Activated T-cell treated with anti-CD3 and anti-CD28 coated beads, Interleukin-2, amount 50 U/mL, for 48 hours (primary cell): ENCODE measurements at regions not wholly inside any gene's neighbourhood (a gene's known extent, or its start where the extent isn't known, plus 50 kb on each side); places are given as distances from the start of the nearest gene placed in this dataset.
"Not testable (repeated sequence)": the region's sequence is repeated elsewhere in the genome, so short reads cannot be mapped to it uniquely, and the experiment has no call there.

ENCODE experiments used
- DNase-seq, 2 experiments: peaks; one replicate each; pipeline ENCODE4 v3.0.0-alpha.2; 2020

GRCh38 chr3:109920749-109921148 is 583.4 kb upstream of the DPPA4 start:
- DNase-seq, result no peak

DNA sequence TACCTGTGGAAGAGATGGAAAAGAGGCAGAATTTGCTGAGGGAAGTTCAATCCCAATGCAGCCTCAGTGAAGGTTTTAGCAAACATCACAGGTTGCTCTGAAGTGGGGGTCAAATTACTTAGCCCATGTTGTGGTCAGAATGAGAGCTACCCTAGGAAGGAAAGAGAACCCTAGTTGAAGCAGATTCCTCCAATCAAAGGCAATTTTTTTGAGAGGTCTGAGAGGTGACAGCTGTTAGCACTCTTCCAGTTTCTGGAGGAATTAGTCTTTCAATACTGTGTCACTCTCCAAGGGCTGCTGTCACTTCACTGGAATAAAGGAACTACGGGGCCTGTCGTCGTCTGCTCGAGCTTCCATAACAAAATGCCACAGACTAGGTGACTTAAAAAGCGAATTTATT is 584.2 kb upstream of the DPPA4 start:
- no peak for DNase-seq

- no peak for DNase-seq
These were observed 585.5 kb upstream of the DPPA4 start for GRCh38 chr3:109922856-109923255.

GRCh38 chr3:109923431-109923830 is 586.1 kb upstream of the DPPA4 start:
- DNase-seq, result no peak

GRCh38 chr3:109924196-109924595 is 586.9 kb upstream of the DPPA4 start:
- no peak for DNase-seq

DNA sequence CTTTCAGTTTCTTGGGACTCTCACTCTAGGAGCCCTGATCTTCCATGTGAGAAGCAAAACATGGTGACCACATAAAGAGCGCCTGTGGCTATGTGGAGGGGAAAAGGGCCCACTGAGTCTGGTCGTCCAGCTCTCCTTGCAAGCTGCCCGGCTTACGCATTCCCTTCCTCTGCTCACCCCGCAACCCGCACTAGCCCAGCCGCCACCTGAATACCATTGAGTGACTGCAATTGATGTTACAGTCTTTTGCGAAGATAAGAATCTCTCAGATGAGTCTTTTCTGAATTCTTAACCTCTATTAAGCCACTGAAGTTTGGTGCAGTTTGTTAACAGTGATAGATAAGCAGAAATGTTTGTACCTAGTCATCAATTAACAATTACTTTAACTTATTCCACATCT is 589.0 kb upstream of the DPPA4 start:
- DNase-seq, result no peak

- peak in 1 of 2 experiments; percentile 21 for DNase-seq
These were observed 589.8 kb upstream of the DPPA4 start for GRCh38 chr3:109927161-109927560.

GRCh38 chr3:109927726-109928125 is 590.4 kb upstream of the DPPA4 start:
- no peak for DNase-seq

GRCh38 chr3:109930582-109930981 is 593.2 kb upstream of the DPPA4 start:
- DNase-seq, result no peak

GRCh38 chr3:109933576-109933975 is 596.2 kb upstream of the DPPA4 start:
- DNase-seq, result no peak

DNA sequence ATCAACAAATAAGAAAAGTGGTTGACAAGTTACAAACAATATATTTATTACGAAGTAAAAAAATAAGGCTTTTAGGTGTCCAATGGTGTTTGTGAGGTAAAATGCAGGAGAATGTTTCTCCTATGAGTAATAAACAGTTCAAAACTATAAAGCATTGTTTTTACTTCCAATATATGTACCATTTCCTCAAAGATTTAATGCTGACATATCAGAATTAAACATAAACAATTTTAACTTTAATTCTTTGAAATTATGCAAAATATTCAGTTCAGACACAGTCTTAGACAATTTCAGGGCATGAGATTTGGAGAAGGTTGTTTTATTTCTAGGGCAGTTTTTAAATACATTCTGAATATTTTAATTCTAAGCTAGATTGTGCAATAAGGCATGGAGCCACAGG is 602.5 kb upstream of the DPPA4 start:
- DNase-seq, result no peak

DNA sequence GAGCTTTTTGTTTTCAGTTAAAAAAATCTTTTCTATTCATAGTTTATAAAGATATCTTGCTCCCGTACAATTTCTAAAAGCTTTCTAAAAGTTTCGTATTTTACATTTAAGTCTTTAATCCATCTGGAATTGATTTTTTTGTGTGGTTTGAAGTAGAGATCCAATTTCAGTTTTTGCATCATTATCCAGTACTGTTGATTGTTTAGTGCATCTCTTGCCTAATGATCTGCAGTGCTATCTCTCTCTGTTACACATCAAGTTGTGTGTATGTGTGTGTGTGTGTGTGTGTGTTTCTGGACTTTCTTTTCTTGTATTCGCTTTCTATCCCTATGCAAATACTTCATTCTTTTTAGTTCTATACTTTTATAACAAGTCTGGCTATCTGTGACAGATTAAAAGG is 605.8 kb upstream of the DPPA4 start:
- DNase-seq, result no peak

DNA sequence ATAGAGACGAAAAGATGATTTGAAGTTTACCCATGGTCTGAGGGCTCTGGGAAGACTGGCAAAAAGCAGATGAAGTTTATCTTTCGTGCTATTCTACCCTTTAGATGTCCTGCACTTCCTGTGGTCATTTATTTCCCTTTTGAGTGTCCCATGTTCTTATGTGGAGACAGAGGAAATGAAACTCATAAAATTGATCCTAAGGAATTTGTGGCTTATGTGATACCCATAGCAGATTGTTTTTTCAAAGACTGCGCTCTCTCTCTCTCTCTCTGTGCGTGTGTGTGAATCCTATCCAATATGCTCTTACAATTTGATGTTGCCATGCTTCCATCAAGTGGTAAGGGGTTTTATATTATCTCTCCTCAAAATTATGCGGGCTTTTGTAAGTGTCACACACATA is 607.5 kb upstream of the DPPA4 start:
- no peak for DNase-seq

- DNase-seq, result no peak
These were observed 615.6 kb upstream of the DPPA4 start for GRCh38 chr3:109952924-109953323.

DNA sequence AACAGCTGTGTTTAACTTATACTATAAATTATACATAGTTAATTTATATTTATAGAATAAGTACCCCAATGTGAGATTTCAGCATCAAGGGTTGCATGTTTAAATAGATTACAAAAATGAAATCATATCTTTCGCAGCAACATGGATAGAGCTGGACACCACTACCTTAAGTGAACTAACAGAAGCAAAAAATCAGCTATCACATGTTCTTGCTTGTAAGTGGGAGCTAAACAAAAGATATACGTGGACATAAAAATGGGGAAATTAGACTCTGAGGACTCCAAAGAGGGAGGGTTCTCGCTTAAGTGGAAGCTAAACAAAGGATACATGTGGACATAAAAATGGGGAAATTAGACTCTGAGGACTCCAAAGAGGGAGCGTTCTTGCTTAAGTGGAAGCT is 626.5 kb upstream of the DPPA4 start:
- DNase-seq, result no peak

- DNase-seq, result no peak
These were observed 636.4 kb upstream of the DPPA4 start for GRCh38 chr3:109973733-109974132.

GRCh38 chr3:109977897-109978296 is 640.6 kb upstream of the DPPA4 start:
- DNase-seq, result no peak

DNA sequence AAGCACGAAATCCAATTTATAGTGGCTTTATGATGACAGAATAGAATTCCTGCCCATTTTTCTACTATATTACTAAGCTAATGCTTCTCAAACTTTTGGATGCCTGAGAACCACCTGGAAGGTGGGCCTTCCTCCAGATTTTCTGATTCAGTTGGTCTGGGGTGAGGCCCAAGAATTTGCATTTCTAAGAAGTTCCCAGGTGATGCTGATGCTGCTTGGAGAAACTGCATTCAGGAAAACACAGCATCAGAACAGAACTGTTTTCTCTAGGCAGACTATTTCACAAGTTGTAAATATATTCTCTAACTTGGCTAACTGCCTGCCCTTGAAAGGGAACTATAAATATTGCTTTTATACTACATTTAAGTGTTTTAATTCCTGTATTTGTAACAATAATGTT is 644.9 kb upstream of the DPPA4 start:
- no peak for DNase-seq

- no peak for DNase-seq
These were observed 647.6 kb upstream of the DPPA4 start for GRCh38 chr3:109984976-109985375.

DNA sequence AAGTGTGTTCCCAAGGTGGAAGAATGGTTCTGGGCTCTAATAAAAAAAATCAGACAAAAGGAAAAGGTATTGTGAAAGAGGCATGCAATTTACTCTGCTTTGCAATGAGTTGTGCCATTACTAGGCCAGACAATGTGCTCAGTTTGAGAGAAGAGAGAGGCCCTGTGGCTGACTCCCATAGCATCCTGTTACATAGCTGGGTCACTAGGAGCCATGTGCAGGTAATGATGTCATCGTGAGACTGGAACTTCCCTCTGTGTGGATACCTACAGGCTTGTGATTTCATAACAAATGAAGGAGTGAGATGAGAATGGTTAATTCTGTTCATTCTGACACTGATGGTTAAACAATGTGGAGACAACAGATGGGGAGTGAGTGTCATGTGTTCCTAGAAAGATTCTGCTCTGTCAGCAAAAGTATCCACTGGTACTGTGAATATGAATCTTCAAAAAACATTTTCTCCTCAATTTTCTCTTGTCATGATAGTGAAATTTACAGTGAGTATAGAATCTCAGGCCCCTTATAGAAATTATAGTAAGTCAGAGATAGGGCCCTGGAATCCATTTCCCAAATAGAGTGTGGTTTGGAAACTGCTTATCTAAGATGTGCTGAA is 648.7 kb upstream of the DPPA4 start:
- DNase-seq, result no peak

- no peak for DNase-seq
These were observed 657.5 kb upstream of the DPPA4 start for GRCh38 chr3:109994853-109995252.

DNA sequence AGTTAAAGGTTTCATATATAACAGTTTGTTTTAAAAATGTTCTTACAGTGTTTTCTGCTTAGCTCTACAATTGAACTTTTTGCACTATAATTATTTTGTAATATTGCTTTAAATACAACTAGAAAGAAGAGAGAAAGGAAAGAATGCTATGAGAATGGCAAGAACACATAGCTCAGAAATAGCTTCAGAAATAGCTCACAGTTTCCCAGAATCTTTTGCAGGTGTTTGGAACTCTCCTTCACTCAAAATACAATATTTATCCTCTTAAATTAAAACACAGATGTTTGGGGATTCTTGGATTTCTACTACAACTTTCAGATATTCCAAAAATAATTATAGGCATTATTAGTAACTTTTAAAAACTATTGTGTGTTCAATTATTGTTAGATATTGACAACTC is 658.0 kb upstream of the DPPA4 start:
- no peak for DNase-seq

DNA sequence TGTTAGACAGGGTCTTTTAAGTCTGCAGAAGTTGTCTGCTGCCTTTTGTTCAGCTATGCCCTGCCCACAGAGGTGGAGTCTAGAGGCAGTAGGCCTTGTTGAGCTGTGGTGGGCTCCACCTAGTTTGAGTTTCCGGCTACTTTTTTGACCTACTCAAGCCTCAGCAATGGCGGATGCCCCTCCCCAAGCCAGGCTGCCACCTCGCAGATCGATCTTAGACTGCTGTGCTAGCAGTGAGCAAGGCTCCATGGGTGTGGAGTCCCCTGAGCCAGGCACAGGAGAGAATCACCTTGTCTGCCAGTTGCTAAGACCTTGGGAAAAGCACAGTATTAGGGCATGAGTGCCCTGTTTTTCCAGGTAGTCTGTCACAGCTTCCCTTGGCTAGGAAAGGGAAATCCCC is 664.6 kb upstream of the DPPA4 start:
- not testable (repeated sequence) for DNase-seq

DNA sequence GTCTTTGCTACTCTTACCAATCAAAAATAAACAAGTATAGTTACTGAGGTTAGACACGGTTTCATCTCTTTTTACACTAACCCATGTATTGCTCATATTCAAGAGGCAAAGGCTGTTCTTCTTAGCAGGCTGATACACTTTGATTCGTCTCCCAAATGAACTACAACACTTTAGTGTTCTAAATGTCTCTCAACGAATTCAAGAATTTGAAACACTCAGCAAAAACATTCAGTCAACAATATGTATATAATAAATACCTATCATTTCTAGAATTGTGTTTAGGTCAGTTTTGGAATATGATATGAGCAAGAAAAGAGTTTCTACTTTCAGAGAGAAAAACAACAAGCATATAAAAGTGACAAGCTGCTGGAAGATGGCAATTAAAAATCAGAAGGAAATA is 669.6 kb upstream of the DPPA4 start:
- DNase-seq, result no peak

- no peak for DNase-seq
These were observed 678.1 kb upstream of the DPPA4 start for GRCh38 chr3:110015231-110015963.
